K562 (cell line): ENCODE measurements at regions not wholly inside any gene's neighbourhood (a gene's known extent, or its start where the extent isn't known, plus 50 kb on each side); places are given as distances from the start of the nearest gene placed in this dataset.

ENCODE experiments used
- CBX5 ChIP-seq: IDR thresholded peaks from 2 replicates; pipeline ENCODE4 v1.6.1; 2014; ENCODE audit warnings: low read depth, borderline replicate concordance
- CEBPB ChIP-seq: fragments of 450-650 bp; IDR thresholded peaks from 2 replicates; pipeline ENCODE4 v1.6.1; 2016; ENCODE audit warnings: missing genetic modification characterization, missing compliant biosample characterization
- DIDO1 ChIP-seq: fragments of 450-650 bp; IDR thresholded peaks from 2 replicates; pipeline ENCODE4 v1.6.1; 2016; ENCODE audit warnings: low read depth, missing biosample characterization, missing genetic modification characterization
- ESRRA ChIP-seq: fragments of 450-650 bp; IDR thresholded peaks from 2 replicates; pipeline ENCODE4 v1.6.1; 2014; ENCODE audit warnings: low read depth, mild to moderate bottlenecking, moderate library complexity, borderline replicate concordance
- FOXM1 ChIP-seq, 2 experiments: fragments of 450-650 bp in 1 of 2; sonication (generic) in 1 of 2; formaldehyde crosslinking in 1 of 2; IDR thresholded peaks; 2 replicates each; pipeline versions ENCODE4 v1.6.1 to v1.9.0; 2017 to 2022; ENCODE audit warnings: low read depth in 2 of 2, mild to moderate bottlenecking in 2 of 2, missing genetic modification reagents in 1 of 2, moderate library complexity in 1 of 2
- GATAD2B ChIP-seq: fragments of 450-650 bp; IDR thresholded peaks from 2 replicates; pipeline ENCODE4 v1.6.1; 2017; ENCODE audit warnings: mild to moderate bottlenecking, borderline replicate concordance
- MCM7 ChIP-seq, 2 experiments: fragments of 450-650 bp; IDR thresholded peaks; 2 replicates each; pipeline ENCODE4 v1.6.1; 2016 to 2018
- MTF1 ChIP-seq: fragments of 250-450 bp; sonication (Bioruptor Pico); IDR thresholded peaks from 2 replicates; pipeline ENCODE4 v1.9.0; 2021; ENCODE audit warnings: moderate library complexity, mild to moderate bottlenecking, inconsistent platforms, borderline replicate concordance
- NR4A1 ChIP-seq, 2 experiments: fragments of 250-450 bp in 1 of 2; fragments of 450-650 bp in 1 of 2; sonication (Bioruptor Pico) in 1 of 2; IDR thresholded peaks; 2 replicates each; pipeline versions ENCODE4 v1.4.0 to v1.6.1; 2016 to 2020; ENCODE audit warnings: mild to moderate bottlenecking in 2 of 2, missing compliant biosample characterization in 1 of 2, missing genetic modification characterization in 1 of 2, moderate library complexity in 1 of 2
- RFX7 ChIP-seq: fragments of 250-450 bp; sonication (Bioruptor Pico); IDR thresholded peaks from 2 replicates; pipeline ENCODE4 v1.5.1; 2021; ENCODE audit warnings: mild to moderate bottlenecking
- RNF2 ChIP-seq: sonication (generic); IDR thresholded peaks from 2 replicates; pipeline ENCODE4 v1.6.1; 2016
- TFE3 ChIP-seq: fragments of 450-650 bp; formaldehyde crosslinking; IDR thresholded peaks from 2 replicates; pipeline ENCODE4 v1.4.0; 2020; ENCODE audit warnings: mild to moderate bottlenecking, mixed read lengths
- ZNF146 ChIP-seq: IDR thresholded peaks from one replicate; pipeline ENCODE4 v1.6.1; 2018; ENCODE audit warnings: missing compliant biosample characterization; ENCODE audit not compliant: unreplicated experiment
- ZNF274 ChIP-seq: IDR thresholded peaks from 2 replicates; pipeline ENCODE4 v1.6.1; 2011; ENCODE audit warnings: low read depth, mild to moderate bottlenecking, low read length, moderate library complexity, borderline replicate concordance
- ZNF318 ChIP-seq, 2 experiments: fragments of 450-650 bp; IDR thresholded peaks; 2 replicates each; pipeline ENCODE4 v1.6.1; 2016; ENCODE audit warnings: mild to moderate bottlenecking in 2 of 2, borderline replicate concordance in 1 of 2, low read depth in 1 of 2, moderate library complexity in 1 of 2
- ZNF449 ChIP-seq: fragments of 250-450 bp; sonication (Bioruptor Pico); IDR thresholded peaks from 2 replicates; pipeline ENCODE4 v1.8.0; 2022; ENCODE audit warnings: moderate library complexity, mild to moderate bottlenecking, inconsistent platforms
- TF ChIP-seq, protein P1 (sequence below): fragments of 250-450 bp; sonication (Bioruptor Pico); IDR thresholded peaks from 2 replicates; pipeline ENCODE4 v1.8.0; 2021; ENCODE audit warnings: moderate library complexity, mild to moderate bottlenecking, inconsistent platforms

GRCh38 chr7:25643770-25644394, 415.6 kb upstream of the NPVF start (continued):
- TF ChIP-seq, protein P1, sequence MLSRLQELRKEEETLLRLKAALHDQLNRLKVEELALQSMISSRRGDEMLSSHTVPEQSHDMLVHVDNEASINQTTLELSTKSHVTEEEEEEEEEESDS (CRISPR knock-in tag) = no peak
- TF ChIP-seq RNF2 (no peak), MCM7 (IDR thresholded peaks at IDR 0.05) (no peak), GATAD2B (no peak), RFX7 (CRISPR knock-in tag) (no peak), TFE3 (CRISPR knock-in tag) (peak; percentile 93), ZNF146 (CRISPR knock-in tag) (no peak), NR4A1 (CRISPR knock-in tag; IDR thresholded peaks at IDR 0.05) (no peak), NR4A1 (tag; IDR thresholded peaks at IDR 0.05) (no peak), CEBPB (no peak), ZNF449 (CRISPR knock-in tag) (0 out of 2 replicates have a peak, but pooled peaks have one; percentile 9), DIDO1 (tag) (no peak), FOXM1 (IDR thresholded peaks at IDR 0.05; ENCODE audit: low read depth) (peak; percentile 44; the same call in 1 of the 2 replicates), FOXM1 (CRISPR knock-in tag; IDR thresholded peaks at IDR 0.05; ENCODE audit: low read depth) (no peak), ZNF318 (IDR thresholded peaks at IDR 0.05; ENCODE audit: borderline replicate concordance in 1 of 2, low read depth in 1 of 2) (no peak), ZNF274 (no peak), MTF1 (CRISPR knock-in tag) (no peak), CBX5 (no peak), ESRRA (peak; percentile 74; the same call in 1 of the 2 replicates)
